Naive thymus-derived CD4-positive, alpha-beta T cell (primary cell): ENCODE measurements at regions not wholly inside any gene's neighbourhood (a gene's known extent, or its start where the extent isn't known, plus 50 kb on each side); places are given as distances from the start of the nearest gene placed in this dataset.

ENCODE experiments used
- ATAC-seq: fragments of 150-1000 bp; cut with Tn5 transposase; 2 replicates; pipeline ENCODE4 v1.10.0; 2021; ENCODE audit warnings: mild to moderate bottlenecking, moderate library complexity
- CTCF ChIA-PET: fragments of 350-600 bp; sonication (Branson Sonifier 250); formaldehyde crosslinking; loops from one replicate; lab custom pipeline; 2021; ENCODE audit warnings: antibody characterized with exemption; lab: Charles Lee
- POLR2A ChIA-PET: fragments of 350-600 bp; sonication (Branson Sonifier 250); formaldehyde crosslinking; loops from one replicate; lab custom pipeline; 2021; ENCODE audit warnings: antibody characterized with exemption, inconsistent platforms; lab: Charles Lee
- DNase-seq, 9 donors: peaks; one replicate each; pipeline versions ENCODE4 v3.0.0 to v3.0.0-alpha.2; 2020 to 2022; ENCODE audit warnings: mixed read lengths in 1 of 9
- H3K27ac ChIP-seq: one replicate; pipeline ENCODE4 v1.7.0; 2013; ENCODE audit warnings: mild to moderate bottlenecking, low read depth, low read length, moderate library complexity
- H3K27me3 ChIP-seq, 2 donors: one replicate each; pipeline ENCODE4 v1.7.0; 2013; ENCODE audit warnings: low read length in 2 of 2, mild to moderate bottlenecking in 2 of 2, moderate library complexity in 2 of 2; ENCODE audit not compliant: control insufficient read depth in 2 of 2, insufficient read depth in 2 of 2
- H3K36me3 ChIP-seq, 3 experiments: 1 replicate in 2 of 3; 2 replicates in 1 of 3; pipeline ENCODE4 v1.7.0; 2013; ENCODE audit warnings: low read length in 3 of 3, mild to moderate bottlenecking in 3 of 3, moderate library complexity in 1 of 3; ENCODE audit not compliant: insufficient read depth in 3 of 3, control insufficient read depth in 2 of 3
- H3K4me1 ChIP-seq, 2 donors: one replicate each; pipeline ENCODE4 v1.7.0; 2013; ENCODE audit warnings: low read length in 2 of 2, mild to moderate bottlenecking in 2 of 2, moderate library complexity in 1 of 2; ENCODE audit not compliant: control insufficient read depth in 2 of 2, insufficient read depth in 2 of 2
- H3K4me3 ChIP-seq: 2 replicates; pipeline ENCODE4 v1.7.0; 2013; ENCODE audit warnings: mild to moderate bottlenecking, low read length
- H3K9me3 ChIP-seq, 3 experiments: 1 replicate in 2 of 3; 2 replicates in 1 of 3; pipeline ENCODE4 v1.7.0; 2013; ENCODE audit warnings: low read length in 3 of 3; ENCODE audit not compliant: control insufficient read depth in 2 of 3
- H3K27ac Mint-ChIP-seq, 9 donors: one replicate each; pipeline ENCODE4 v1.8.0; 2020 to 2022; ENCODE audit warnings: mixed read lengths in 9 of 9, mild to moderate bottlenecking in 8 of 9, moderate library complexity in 5 of 9, inconsistent platforms in 2 of 9
- H3K27me3 Mint-ChIP-seq, 5 donors: one replicate each; pipeline ENCODE4 v1.8.0; 2021 to 2022; ENCODE audit warnings: mixed read lengths in 5 of 5, mild to moderate bottlenecking in 1 of 5
- H3K36me3 Mint-ChIP-seq, 5 donors: one replicate each; pipeline ENCODE4 v1.8.0; 2020 to 2022; ENCODE audit warnings: mixed read lengths in 5 of 5, mild to moderate bottlenecking in 3 of 5, inconsistent platforms in 1 of 5
- H3K4me1 Mint-ChIP-seq, 7 donors: one replicate each; pipeline ENCODE4 v1.8.0; 2020 to 2022; ENCODE audit warnings: mixed read lengths in 7 of 7, mild to moderate bottlenecking in 3 of 7, inconsistent platforms in 1 of 7
- H3K4me3 Mint-ChIP-seq, 10 donors: one replicate each; pipeline ENCODE4 v1.8.0; 2020 to 2022; ENCODE audit warnings: mild to moderate bottlenecking in 10 of 10, mixed read lengths in 10 of 10, moderate library complexity in 6 of 10, inconsistent platforms in 2 of 10
- H3K9me3 Mint-ChIP-seq, 11 donors: one replicate each; pipeline ENCODE4 v1.8.0; 2020 to 2022; ENCODE audit warnings: mixed read lengths in 11 of 11, mild to moderate bottlenecking in 4 of 11, inconsistent platforms in 1 of 11, moderate library complexity in 1 of 11
- intact Hi-C, 2 donors: fragments of 100-400 bp; cut with micrococcal nuclease; formaldehyde crosslinking; loops; one replicate each; pipeline ENCODE4 v1.15.1; 2023

- ChIA-PET POLR2A (no interaction called here), CTCF (no interaction called here)
- no peaks in the 10 kb centered on the region for H3K36me3 ChIP-seq
- no peaks in the 10 kb centered on the region for H3K4me1 ChIP-seq
- no peaks in the 10 kb centered on the region for H3K27me3 ChIP-seq
- no peaks in the 10 kb centered on the region for H3K4me1 Mint-ChIP-seq
- H3K27ac Mint-ChIP-seq, result no peak overlapping the region
- no peaks in the 10 kb centered on the region for H3K27me3 Mint-ChIP-seq
- intact Hi-C loops, result no loop called here
- ATAC-seq, result no peak
- peaks cover 0 to 5% (median 0%) of the 10 kb centered on the region in 5 donors for H3K36me3 Mint-ChIP-seq
- H3K9me3 ChIP-seq, result no peaks in the 10 kb centered on the region
- H3K9me3 Mint-ChIP-seq, result peaks cover 7 to 41% (median 15%) of the 10 kb centered on the region in 11 donors
- no peak overlapping the region for H3K4me3 ChIP-seq
- H3K4me3 Mint-ChIP-seq, result no peak overlapping the region
- H3K27ac ChIP-seq, result no peak overlapping the region
- DNase-seq, result no peak
Measured at GRCh38 chr7:67855322-67855721, 858.7 kb downstream of the TYW1 start.

- DNase-seq (no peak), ATAC-seq (no peak)
- H3K9me3 Mint-ChIP-seq, result peaks cover 7 to 46% (median 17%) of the 10 kb centered on the region in 11 donors
- H3K27me3 Mint-ChIP-seq, result no peaks in the 10 kb centered on the region
- Histone ChIP-seq H3K4me1 (no peaks in the 10 kb centered on the region), H3K27ac (no peak overlapping the region), H3K9me3 (no peaks in the 10 kb centered on the region), H3K27me3 (no peaks in the 10 kb centered on the region), H3K36me3 (no peaks in the 10 kb centered on the region), H3K4me3 (no peak overlapping the region)
- no peaks in the 10 kb centered on the region for H3K4me1 Mint-ChIP-seq
- intact Hi-C loops, result no loop called here
- CTCF ChIA-PET, result no interaction called here
- H3K27ac Mint-ChIP-seq, result no peak overlapping the region
- H3K36me3 Mint-ChIP-seq, result peaks cover 0 to 5% (median 0%) of the 10 kb centered on the region in 5 donors
- POLR2A ChIA-PET, result no interaction called here
- no peak overlapping the region for H3K4me3 Mint-ChIP-seq
Measured at GRCh38 chr7:67856046-67856445, 859.4 kb downstream of the TYW1 start.

DNA sequence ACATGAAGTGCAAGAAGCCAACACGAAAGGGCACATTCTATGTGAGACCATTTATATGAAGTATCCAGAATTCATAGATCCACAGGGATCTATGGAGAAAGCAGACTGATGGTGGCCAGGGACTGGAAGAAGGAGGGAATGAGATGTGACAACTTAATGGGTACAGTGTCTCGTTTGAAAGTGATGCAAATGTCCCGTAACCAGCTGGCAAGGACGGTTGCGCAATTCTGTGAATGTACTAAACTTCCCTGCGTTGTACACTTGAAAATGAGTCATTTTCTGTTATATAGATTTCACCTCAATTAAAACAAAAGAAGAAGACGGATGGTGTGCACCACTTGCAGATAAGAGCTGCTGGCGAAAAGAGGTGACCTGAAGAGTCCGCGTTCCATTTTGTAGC, 861.1 kb downstream of the TYW1 start:
- ChIA-PET POLR2A (no interaction called here), CTCF (no interaction called here)
- Mint-ChIP-seq H3K9me3 (peaks cover 7 to 55% (median 24%) of the 10 kb centered on the region in 11 donors), H3K27me3 (no peaks in the 10 kb centered on the region), H3K27ac (no peak overlapping the region), H3K4me3 (no peak overlapping the region), H3K4me1 (no peaks in the 10 kb centered on the region), H3K36me3 (peaks cover 0 to 9% (median 4%) of the 10 kb centered on the region in 5 donors)
- no peak overlapping the region for H3K27ac ChIP-seq
- no peaks in the 10 kb centered on the region for H3K27me3 ChIP-seq
- H3K4me1 ChIP-seq, result no peaks in the 10 kb centered on the region
- DNase-seq (no peak), ATAC-seq (no peak)
- peaks cover 0 to 2% (median 0%) of the 10 kb centered on the region in 3 experiments for H3K9me3 ChIP-seq
- intact Hi-C loops, result no loop called here
- no peaks in the 10 kb centered on the region for H3K36me3 ChIP-seq
- H3K4me3 ChIP-seq, result no peak overlapping the region

DNA sequence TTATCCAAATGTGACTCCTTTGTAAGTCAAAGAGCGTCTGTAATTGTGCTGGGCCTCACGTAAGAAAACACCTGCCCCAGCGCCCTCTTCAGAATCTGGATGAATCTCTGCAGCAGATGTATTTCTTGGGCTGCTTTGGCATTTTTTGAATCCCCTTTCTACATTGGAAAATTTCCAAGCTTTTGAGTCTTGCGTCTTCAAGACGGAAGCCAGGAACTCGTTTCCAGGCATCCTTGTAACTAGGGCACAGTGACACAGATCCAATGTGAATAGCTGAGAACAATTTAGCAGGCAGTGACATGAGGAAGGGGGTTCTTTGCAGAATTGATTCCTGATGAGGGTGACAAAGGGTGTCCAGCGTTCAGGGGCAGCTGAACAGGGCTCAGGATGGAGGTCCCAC, 862.3 kb downstream of the TYW1 start:
- Mint-ChIP-seq H3K36me3 (peaks cover 0 to 5% (median 4%) of the 10 kb centered on the region in 5 donors), H3K9me3 (peaks cover 4 to 61% (median 21%) of the 10 kb centered on the region in 11 donors), H3K4me3 (no peak overlapping the region), H3K4me1 (no peaks in the 10 kb centered on the region), H3K27me3 (no peaks in the 10 kb centered on the region), H3K27ac (no peak overlapping the region)
- Histone ChIP-seq H3K27ac (no peak overlapping the region), H3K36me3 (no peaks in the 10 kb centered on the region), H3K4me3 (no peak overlapping the region), H3K9me3 (peaks cover 0 to 7% (median 0%) of the 10 kb centered on the region in 3 experiments), H3K4me1 (no peaks in the 10 kb centered on the region), H3K27me3 (no peaks in the 10 kb centered on the region)
- CTCF ChIA-PET, result no interaction called here
- intact Hi-C loops, result no loop called here
- ATAC-seq, result no peak
- POLR2A ChIA-PET, result no interaction called here
- no peak for DNase-seq

GRCh38 chr7:67863911-67864310, 867.3 kb downstream of the TYW1 start:
- Mint-ChIP-seq H3K4me1 (no peaks in the 10 kb centered on the region), H3K36me3 (peaks cover 0 to 5% (median 4%) of the 10 kb centered on the region in 5 donors), H3K4me3 (no peak overlapping the region), H3K9me3 (peaks cover 7 to 63% (median 21%) of the 10 kb centered on the region in 11 donors), H3K27ac (no peak overlapping the region), H3K27me3 (no peaks in the 10 kb centered on the region)
- no peak overlapping the region for H3K27ac ChIP-seq
- no peaks in the 10 kb centered on the region for H3K4me1 ChIP-seq
- ATAC-seq (no peak), DNase-seq (no peak)
- H3K36me3 ChIP-seq, result no peaks in the 10 kb centered on the region
- intact Hi-C loops, result no loop called here
- ChIA-PET POLR2A (no interaction called here), CTCF (no interaction called here)
- no peaks in the 10 kb centered on the region for H3K27me3 ChIP-seq
- H3K4me3 ChIP-seq, result no peak overlapping the region
- H3K9me3 ChIP-seq, result peaks cover 0 to 7% (median 0%) of the 10 kb centered on the region in 3 experiments

GRCh38 chr7:67866054-67866453, 869.4 kb downstream of the TYW1 start:
- POLR2A ChIA-PET, result no interaction called here
- Mint-ChIP-seq H3K27me3 (no peaks in the 10 kb centered on the region), H3K27ac (no peak overlapping the region), H3K9me3 (peaks cover 9 to 68% (median 22%) of the 10 kb centered on the region in 11 donors), H3K36me3 (peaks cover 0 to 5% (median 4%) of the 10 kb centered on the region in 5 donors), H3K4me1 (no peaks in the 10 kb centered on the region), H3K4me3 (no peak overlapping the region)
- Histone ChIP-seq H3K4me3 (no peak overlapping the region), H3K4me1 (no peaks in the 10 kb centered on the region), H3K36me3 (no peaks in the 10 kb centered on the region), H3K9me3 (peaks cover 0 to 7% (median 0%) of the 10 kb centered on the region in 3 experiments), H3K27me3 (no peaks in the 10 kb centered on the region), H3K27ac (no peak overlapping the region)
- CTCF ChIA-PET, result no interaction called here
- ATAC-seq (no peak), DNase-seq (no peak)
- intact Hi-C loops, result no loop called here

- POLR2A ChIA-PET, result no interaction called here
- H3K36me3 Mint-ChIP-seq, result peaks cover 0 to under 1% (median under 1%) of the 10 kb centered on the region in 5 donors
- H3K27me3 ChIP-seq, result no peaks in the 10 kb centered on the region
- no peaks in the 10 kb centered on the region for H3K4me1 ChIP-seq
- peaks cover 8 to 65% (median 18%) of the 10 kb centered on the region in 11 donors for H3K9me3 Mint-ChIP-seq
- ATAC-seq, result no peak
- H3K36me3 ChIP-seq, result no peaks in the 10 kb centered on the region
- no peak overlapping the region for H3K27ac Mint-ChIP-seq
- H3K4me1 Mint-ChIP-seq, result no peaks in the 10 kb centered on the region
- no peak overlapping the region for H3K4me3 Mint-ChIP-seq
- H3K27me3 Mint-ChIP-seq, result no peaks in the 10 kb centered on the region
- H3K9me3 ChIP-seq, result peaks cover 0 to 7% (median 0%) of the 10 kb centered on the region in 3 experiments
- intact Hi-C loops, result no loop called here
- no peak overlapping the region for H3K4me3 ChIP-seq
- H3K27ac ChIP-seq, result no peak overlapping the region
- no peak for DNase-seq
- CTCF ChIA-PET, result no interaction called here
Measured at GRCh38 chr7:67866812-67867211, 870.2 kb downstream of the TYW1 start.
